DOHH2 (cell line): ENCODE measurements at regions not wholly inside any gene's neighbourhood (a gene's known extent, or its start where the extent isn't known, plus 50 kb on each side); places are given as distances from the start of the nearest gene placed in this dataset.

Experiments used
- CTCF ChIP-seq: fragments of 200-600 bp; sonication (generic); IDR thresholded peaks from one replicate; pipeline ENCODE4 v1.5.1; 2014; ENCODE audit warnings: antibody characterized with exemption, mild to moderate bottlenecking, low read depth, low read length; ENCODE audit not compliant: poor library complexity, severe bottlenecking
- EZH2phosphoT487 ChIP-seq: fragments of 200-600 bp; sonication (generic); IDR thresholded peaks from 2 replicates; pipeline ENCODE4 v1.6.1; 2017; ENCODE audit warnings: borderline replicate concordance, mild to moderate bottlenecking, antibody characterized with exemption, low read length, moderate library complexity, mixed read lengths

DNA sequence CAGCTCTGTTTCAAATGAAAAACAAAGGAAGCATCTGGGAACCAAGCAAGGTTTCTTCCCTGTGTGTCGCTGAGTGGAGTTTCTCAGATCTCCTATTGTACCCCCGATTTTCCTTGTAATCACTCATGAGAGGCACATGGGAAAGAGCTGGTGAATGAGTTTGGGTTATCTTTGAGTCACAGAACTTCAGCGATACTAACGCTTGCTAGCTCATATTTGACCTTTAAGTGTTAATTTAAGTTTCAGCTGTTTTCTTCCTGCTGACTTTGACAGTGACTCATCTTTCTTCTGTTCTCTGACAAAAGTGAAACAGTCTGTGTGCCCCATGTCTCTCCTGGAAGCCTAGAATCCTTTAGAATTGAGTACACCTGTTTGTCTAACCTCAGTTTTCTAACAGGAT lies 261.1 kb upstream of the RGS17 start:
- TF ChIP-seq CTCF (no peak), EZH2phosphoT487 (no peak)
